ENCODE measurements at regions not wholly inside any gene's neighbourhood (a gene's known extent, or its start where the extent isn't known, plus 50 kb on each side); places are given as distances from the start of the nearest gene placed in this dataset.

DNA sequence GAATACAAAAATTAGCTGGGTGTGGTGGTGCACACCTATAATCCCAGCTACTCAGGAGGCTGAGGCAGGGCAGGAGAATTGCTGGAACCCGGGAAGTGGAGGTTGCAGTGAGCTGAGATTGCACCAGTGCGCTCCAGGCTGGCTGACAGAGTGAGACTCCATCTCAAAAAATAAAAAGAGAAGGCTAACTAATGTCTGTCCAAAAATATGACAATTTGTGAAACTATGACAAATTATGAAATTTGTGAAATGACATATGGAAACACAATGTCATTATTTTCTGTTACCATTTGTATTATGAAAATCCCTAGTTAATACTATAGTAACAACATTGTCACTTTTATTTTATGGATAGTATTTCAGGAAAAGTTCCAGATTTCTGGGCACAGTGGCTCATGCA is 1306.3 kb upstream of the EPHA6 start:
- DNase-seq, result no peak
- no peak overlapping the region for H3K4me2 ChIP-seq (ENCODE audit: insufficient read depth, low read length)
- TF ChIP-seq EZH2 (IDR thresholded peaks at IDR 0.05; ENCODE audit: borderline replicate concordance, low read depth, low read length, severe bottlenecking), result no peak
- TF ChIP-seq CTCF (IDR thresholded peaks at IDR 0.05; ENCODE audit: borderline replicate concordance, extremely low read depth, low read length, poor library complexity, severe bottlenecking), result no peak
- ATAC-seq (ENCODE audit: insufficient read depth, low read depth), result no peak
- no peaks in the 10 kb centered on the region for H3K36me3 ChIP-seq (ENCODE audit: insufficient read depth, low read length)
- no peak overlapping the region for H2AFZ ChIP-seq (ENCODE audit: low read depth, low read length)
- no peaks in the 10 kb centered on the region for H3K27me3 ChIP-seq (ENCODE audit: insufficient read depth, low read length, poor library complexity)
- no peak overlapping the region for H3K9ac ChIP-seq (ENCODE audit: low read depth, low read length)
- no peaks in the 10 kb centered on the region for H3K4me1 ChIP-seq (ENCODE audit: insufficient read depth, low read length)
- H3K9me3 ChIP-seq (ENCODE audit: insufficient read depth, low read length, severe bottlenecking), result no peaks in the 10 kb centered on the region
- no peaks in the 10 kb centered on the region for H3K79me2 ChIP-seq (ENCODE audit: insufficient read depth, low read length)
- H3K4me3 ChIP-seq (ENCODE audit: low read depth in 1 of 2, low read length in 2 of 2), result no peak overlapping the region
- no peak overlapping the region for H3K27ac ChIP-seq (ENCODE audit: low read length)
- H4K20me1 ChIP-seq (ENCODE audit: insufficient read depth, low read length), result no peaks in the 10 kb centered on the region

DNA sequence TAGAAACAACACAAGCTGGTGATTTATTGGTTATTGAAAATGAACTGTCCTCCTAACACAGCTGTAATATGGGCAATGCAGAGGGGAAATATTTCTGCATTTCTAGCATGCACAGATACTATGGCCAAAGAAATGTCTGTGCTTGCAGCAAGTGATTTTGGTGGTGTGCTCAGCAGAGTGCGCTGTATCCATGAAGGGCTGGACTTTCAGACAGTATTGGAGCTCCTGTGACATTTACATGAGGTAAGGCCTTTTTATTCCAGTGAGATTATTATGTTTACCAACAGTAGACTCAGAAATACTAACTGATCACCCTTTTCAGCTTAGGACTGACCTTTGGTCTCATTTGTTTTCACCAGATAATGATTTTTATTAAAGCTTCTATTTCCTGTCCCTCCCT is 1302.6 kb upstream of the EPHA6 start:
- no peak for TF ChIP-seq EZH2 (IDR thresholded peaks at IDR 0.05; ENCODE audit: borderline replicate concordance, low read depth, low read length, severe bottlenecking)
- no peak for TF ChIP-seq CTCF (IDR thresholded peaks at IDR 0.05; ENCODE audit: borderline replicate concordance, extremely low read depth, low read length, poor library complexity, severe bottlenecking)
- ATAC-seq (ENCODE audit: insufficient read depth, low read depth), result no peak

GRCh38 chr3:95514260-95514659 is 1300.1 kb upstream of the EPHA6 start:
- no peaks in the 10 kb centered on the region for H3K4me1 ChIP-seq (ENCODE audit: insufficient read depth, low read length)
- TF ChIP-seq EZH2 (IDR thresholded peaks at IDR 0.05; ENCODE audit: borderline replicate concordance, low read depth, low read length, severe bottlenecking) (no peak), CTCF (IDR thresholded peaks at IDR 0.05; ENCODE audit: borderline replicate concordance, extremely low read depth, low read length, poor library complexity, severe bottlenecking) (no peak)
- no peak overlapping the region for H2AFZ ChIP-seq (ENCODE audit: low read depth, low read length)
- no peaks in the 10 kb centered on the region for H3K36me3 ChIP-seq (ENCODE audit: insufficient read depth, low read length)
- no peaks in the 10 kb centered on the region for H3K79me2 ChIP-seq (ENCODE audit: insufficient read depth, low read length)
- no peaks in the 10 kb centered on the region for H3K27me3 ChIP-seq (ENCODE audit: insufficient read depth, low read length, poor library complexity)
- H4K20me1 ChIP-seq (ENCODE audit: insufficient read depth, low read length), result no peaks in the 10 kb centered on the region
- no peak overlapping the region for H3K27ac ChIP-seq (ENCODE audit: low read length)
- H3K4me3 ChIP-seq (ENCODE audit: low read depth in 1 of 2, low read length in 2 of 2), result no peak overlapping the region
- no peak for ATAC-seq (ENCODE audit: insufficient read depth, low read depth)
- no peak for DNase-seq
- no peak overlapping the region for H3K9ac ChIP-seq (ENCODE audit: low read depth, low read length)
- H3K4me2 ChIP-seq (ENCODE audit: insufficient read depth, low read length), result no peak overlapping the region
- no peaks in the 10 kb centered on the region for H3K9me3 ChIP-seq (ENCODE audit: insufficient read depth, low read length, severe bottlenecking)

More for the DNA sequence above, 1302.6 kb upstream of the EPHA6 start:
- Histone ChIP-seq H3K4me3 (ENCODE audit: low read depth in 1 of 2, low read length in 2 of 2) (no peak overlapping the region), H3K9me3 (ENCODE audit: insufficient read depth, low read length, severe bottlenecking) (no peaks in the 10 kb centered on the region), H2AFZ (ENCODE audit: low read depth, low read length) (no peak overlapping the region), H3K36me3 (ENCODE audit: insufficient read depth, low read length) (no peaks in the 10 kb centered on the region), H3K9ac (ENCODE audit: low read depth, low read length) (no peak overlapping the region), H4K20me1 (ENCODE audit: insufficient read depth, low read length) (no peaks in the 10 kb centered on the region), H3K4me1 (ENCODE audit: insufficient read depth, low read length) (no peaks in the 10 kb centered on the region), H3K79me2 (ENCODE audit: insufficient read depth, low read length) (no peaks in the 10 kb centered on the region), H3K27ac (ENCODE audit: low read length) (no peak overlapping the region), H3K27me3 (ENCODE audit: insufficient read depth, low read length, poor library complexity) (no peaks in the 10 kb centered on the region), H3K4me2 (ENCODE audit: insufficient read depth, low read length) (no peak overlapping the region)
- DNase-seq, result no peak

DNA sequence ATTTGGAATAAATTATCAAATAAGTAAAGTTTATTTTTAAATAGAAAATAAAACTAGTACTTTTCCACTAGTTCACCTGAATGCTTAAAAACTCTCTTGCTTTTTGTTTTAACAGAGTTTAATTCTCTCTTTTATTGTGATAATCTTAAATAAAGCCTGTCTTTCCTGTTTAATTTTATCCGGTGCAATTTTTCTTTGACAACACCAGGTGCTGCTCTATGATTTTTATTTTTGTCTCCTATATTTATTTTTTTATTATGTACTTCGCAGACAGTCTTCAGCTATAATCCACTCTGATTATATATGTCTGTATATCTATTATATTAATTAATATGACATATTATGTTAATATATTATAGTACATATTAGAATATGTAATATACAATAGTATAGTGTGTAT is 1293.0 kb upstream of the EPHA6 start:
- H3K4me1 ChIP-seq (ENCODE audit: insufficient read depth, low read length), result no peaks in the 10 kb centered on the region
- H3K9me3 ChIP-seq (ENCODE audit: insufficient read depth, low read length, severe bottlenecking), result no peaks in the 10 kb centered on the region
- no peak overlapping the region for H3K9ac ChIP-seq (ENCODE audit: low read depth, low read length)
- DNase-seq, result no peak
- H3K4me2 ChIP-seq (ENCODE audit: insufficient read depth, low read length), result no peak overlapping the region
- no peak overlapping the region for H3K27ac ChIP-seq (ENCODE audit: low read length)
- H3K4me3 ChIP-seq (ENCODE audit: low read depth in 1 of 2, low read length in 2 of 2), result no peak overlapping the region
- no peaks in the 10 kb centered on the region for H3K79me2 ChIP-seq (ENCODE audit: insufficient read depth, low read length)
- H4K20me1 ChIP-seq (ENCODE audit: insufficient read depth, low read length), result no peaks in the 10 kb centered on the region
- ATAC-seq (ENCODE audit: insufficient read depth, low read depth), result no peak
- TF ChIP-seq CTCF (IDR thresholded peaks at IDR 0.05; ENCODE audit: borderline replicate concordance, extremely low read depth, low read length, poor library complexity, severe bottlenecking) (no peak), EZH2 (IDR thresholded peaks at IDR 0.05; ENCODE audit: borderline replicate concordance, low read depth, low read length, severe bottlenecking) (no peak)
- H2AFZ ChIP-seq (ENCODE audit: low read depth, low read length), result no peak overlapping the region
- no peaks in the 10 kb centered on the region for H3K36me3 ChIP-seq (ENCODE audit: insufficient read depth, low read length)
- no peaks in the 10 kb centered on the region for H3K27me3 ChIP-seq (ENCODE audit: insufficient read depth, low read length, poor library complexity)

Measured in DND-41 (cell line).